HG02981 (cell line): ENCODE measurements at regions not wholly inside any gene's neighbourhood (a gene's known extent, or its start where the extent isn't known, plus 50 kb on each side); places are given as distances from the start of the nearest gene placed in this dataset.

Experiments
- ATAC-seq: cut with Tn5 transposase; IDR thresholded peaks from one replicate; pipeline ENCODE4 v1.9.1; 2021; ENCODE audit warnings: mild to moderate bottlenecking, moderate library complexity; ENCODE audit not compliant: unreplicated experiment

DNA sequence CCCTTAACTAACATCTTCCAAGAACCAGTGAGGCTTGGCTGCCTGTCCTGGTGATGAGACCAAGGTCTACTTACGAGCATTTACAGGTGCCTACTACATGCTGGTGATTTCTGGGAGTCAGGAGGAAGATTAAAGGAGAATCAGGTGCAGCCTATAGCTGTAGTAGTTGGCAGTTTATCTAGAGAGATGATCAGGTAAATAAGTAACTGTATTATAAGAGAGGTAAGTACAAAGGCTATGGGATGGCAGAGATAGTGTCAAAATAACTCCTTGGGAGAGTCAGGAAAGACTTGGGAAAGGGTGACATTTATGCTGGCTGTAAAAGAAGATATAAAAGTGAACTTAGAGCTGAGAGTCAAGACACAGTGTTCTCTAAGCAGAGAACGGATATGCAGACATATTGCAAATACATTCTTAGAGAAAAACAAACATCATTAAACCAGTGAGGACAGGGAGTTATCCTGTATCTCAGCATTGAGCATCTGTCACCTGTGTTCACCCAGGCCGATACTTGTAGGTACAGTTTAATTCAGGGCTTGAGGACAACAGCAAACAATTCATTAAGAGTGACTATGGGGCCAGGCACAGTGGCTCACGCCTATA is 49.7 kb upstream of the ACP3 start:
- ATAC-seq = no peak
